H1 (cell line): ENCODE measurements at regions not wholly inside any gene's neighbourhood (a gene's known extent, or its start where the extent isn't known, plus 50 kb on each side); places are given as distances from the start of the nearest gene placed in this dataset.

Experiments used
- CTCF ChIA-PET: fragments of 300-600 bp; sonication (Branson Sonifier 250); formaldehyde crosslinking; loops from one replicate; lab custom pipeline; 2021; ENCODE audit not compliant: partially characterized antibody; lab: Charles Lee
- POLR2A ChIA-PET: fragments of 300-600 bp; sonication (Branson Sonifier 250); formaldehyde crosslinking; loops from one replicate; lab custom pipeline; 2021; ENCODE audit warnings: inconsistent platforms; ENCODE audit not compliant: partially characterized antibody; lab: Charles Lee
- DNase-seq, 2 experiments: peaks; one replicate each; pipeline versions ENCODE4 v3.0.0 to v3.0.0-alpha.2; 2010 to 2022; ENCODE audit warnings: low spot score in 2 of 2, low read depth in 1 of 2, mixed read lengths in 1 of 2
- FAIRE-seq: peaks from 2 replicates; lab custom pipeline; 2011; peaks lifted over from hg19 to GRCh38; lab: Jason Lieb, UNC
- H2AFZ ChIP-seq: 2 replicates; pipeline ENCODE4 v1.8.1; 2012; ENCODE audit warnings: low read length, inconsistent platforms
- H2AK5ac ChIP-seq: 2 replicates; pipeline ENCODE4 v1.6.1; 2013; ENCODE audit warnings: low read depth, low read length
- H2BK120ac ChIP-seq: replicated peaks from 2 replicates; pipeline ENCODE3; 2013; ENCODE audit warnings: low read depth, low read length, inconsistent platforms
- H2BK12ac ChIP-seq: 2 replicates; pipeline ENCODE4 v1.6.1; 2013; ENCODE audit warnings: low read depth, low read length
- H2BK15ac ChIP-seq: 2 replicates; pipeline ENCODE4 v1.6.1; 2013; ENCODE audit warnings: low read length
- H2BK20ac ChIP-seq: 2 replicates; pipeline ENCODE4 v1.6.1; 2013; ENCODE audit warnings: low read length
- H2BK5ac ChIP-seq: 2 replicates; pipeline ENCODE4 v1.6.1; 2013; ENCODE audit warnings: low read depth, low read length
- H3K14ac ChIP-seq: 2 replicates; pipeline ENCODE4 v1.6.1; 2013; ENCODE audit warnings: inconsistent platforms; ENCODE audit not compliant: insufficient read length
- H3K18ac ChIP-seq: 2 replicates; pipeline ENCODE4 v1.6.1; 2013; ENCODE audit warnings: low read length; ENCODE audit errors: extremely low read depth
- H3K23ac ChIP-seq: 2 replicates; pipeline ENCODE4 v1.6.1; 2013; ENCODE audit warnings: inconsistent platforms; ENCODE audit not compliant: insufficient read length
- H3K23me2 ChIP-seq: 2 replicates; pipeline ENCODE4 v1.6.1; 2013; ENCODE audit warnings: low read depth, low read length
- H3K27ac ChIP-seq: 2 replicates; pipeline ENCODE4 v1.6.1; 2011; ENCODE audit warnings: low read depth, low read length, inconsistent platforms
- H3K27me3 ChIP-seq, 4 experiments: replicated peaks in 1 of 4; 1 replicate in 1 of 4; 2 replicates in 3 of 4; pipeline versions ENCODE4 v1.6.1 to v1.8.1; 2011 to 2013; ENCODE audit warnings: low read length in 3 of 4, mild to moderate bottlenecking in 3 of 4, inconsistent platforms in 2 of 4, mixed read lengths in 2 of 4, moderate library complexity in 1 of 4; ENCODE audit not compliant: control insufficient read depth in 3 of 4, insufficient read depth in 3 of 4; ENCODE audit errors: extremely low read depth in 1 of 4
- H3K36me3 ChIP-seq, 4 experiments: 2 replicates each; pipeline versions ENCODE4 v1.6.1 to v1.8.1; 2011 to 2013; ENCODE audit warnings: mild to moderate bottlenecking in 4 of 4, low read length in 3 of 4, moderate library complexity in 2 of 4, control low read depth in 1 of 4, inconsistent platforms in 1 of 4; ENCODE audit not compliant: insufficient read depth in 4 of 4, control insufficient read depth in 2 of 4
- H3K4ac ChIP-seq: replicated peaks from 2 replicates; pipeline ENCODE3; 2013; ENCODE audit warnings: low read length, low read depth, mixed read lengths, inconsistent platforms; ENCODE audit not compliant: insufficient read length
- H3K4me1 ChIP-seq, 4 experiments: replicated peaks in 1 of 4; 1 replicate in 1 of 4; 2 replicates in 3 of 4; pipeline versions ENCODE4 v1.6.1 to v1.8.1; 2011 to 2013; ENCODE audit warnings: low read length in 3 of 4, inconsistent platforms in 2 of 4, mixed read lengths in 1 of 4; ENCODE audit not compliant: insufficient read depth in 4 of 4, control insufficient read depth in 3 of 4
- H3K4me2 ChIP-seq, 2 experiments: 2 replicates each; pipeline versions ENCODE4 v1.6.1 to v1.8.1; 2011 to 2013; ENCODE audit warnings: low read depth in 2 of 2, low read length in 2 of 2, control low read depth in 1 of 2, inconsistent platforms in 1 of 2, mild to moderate bottlenecking in 1 of 2; ENCODE audit not compliant: insufficient read depth in 1 of 2
- H3K4me3 ChIP-seq, 4 experiments: fragments of 200-600, 300-600 bp in 1 of 4; sonication (generic), shearing (Covaris generic), sonication (Bioruptor Twin) in 1 of 4; 2 replicates each; pipeline versions ENCODE4 v1.5.1 to v1.8.1; 2011 to 2016; ENCODE audit warnings: low read length in 4 of 4, low read depth in 3 of 4, control low read depth in 2 of 4, inconsistent platforms in 2 of 4, mild to moderate bottlenecking in 2 of 4, mixed read lengths in 1 of 4, moderate library complexity in 1 of 4; ENCODE audit not compliant: insufficient read depth in 2 of 4; ENCODE audit errors: extremely low read depth in 1 of 4
- H3K56ac ChIP-seq: replicated peaks from 2 replicates; pipeline ENCODE3; 2013; ENCODE audit warnings: low read depth, mild to moderate bottlenecking, mixed read lengths, low read length, inconsistent platforms; ENCODE audit not compliant: insufficient read length
- H3K79me1 ChIP-seq: 2 replicates; pipeline ENCODE4 v1.6.1; 2013; ENCODE audit warnings: low read depth, low read length, control low read depth
- H3K79me2 ChIP-seq, 2 experiments: 2 replicates each; pipeline versions ENCODE4 v1.6.1 to v1.8.1; 2012 to 2013; ENCODE audit warnings: low read length in 2 of 2, mild to moderate bottlenecking in 2 of 2, inconsistent platforms in 1 of 2; ENCODE audit not compliant: insufficient read depth in 2 of 2, control insufficient read depth in 1 of 2
- H3K9ac ChIP-seq, 4 experiments: replicated peaks in 1 of 4; 1 replicate in 1 of 4; 2 replicates in 3 of 4; pipeline versions ENCODE4 v1.6.1 to v1.8.1; 2011 to 2013; ENCODE audit warnings: low read depth in 3 of 4, low read length in 3 of 4, control low read depth in 2 of 4, mild to moderate bottlenecking in 2 of 4, moderate library complexity in 2 of 4, inconsistent platforms in 1 of 4; ENCODE audit errors: extremely low read depth in 1 of 4
- H3K9me3 ChIP-seq, 2 experiments: 2 replicates each; pipeline versions ENCODE4 v1.6.1 to v1.8.1; 2012 to 2013; ENCODE audit warnings: mild to moderate bottlenecking in 2 of 2, moderate library complexity in 2 of 2, control low read depth in 1 of 2, inconsistent platforms in 1 of 2, low read depth in 1 of 2, low read length in 1 of 2, mixed read lengths in 1 of 2; ENCODE audit not compliant: insufficient read depth in 2 of 2
- H4K20me1 ChIP-seq, 2 experiments: replicated peaks in 1 of 2; 2 replicates each; pipeline versions ENCODE3 to v1.8.1; 2011 to 2013; ENCODE audit warnings: inconsistent platforms in 2 of 2, low read length in 2 of 2, mild to moderate bottlenecking in 1 of 2; ENCODE audit not compliant: insufficient read depth in 2 of 2, control insufficient read depth in 1 of 2
- H4K5ac ChIP-seq: 2 replicates; pipeline ENCODE4 v1.6.1; 2013; ENCODE audit warnings: low read length, low read depth, mixed read lengths, inconsistent platforms; ENCODE audit not compliant: insufficient read length
- H4K8ac ChIP-seq: 2 replicates; pipeline ENCODE4 v1.8.0; 2013; ENCODE audit warnings: mild to moderate bottlenecking, moderate library complexity, low read length, inconsistent platforms; ENCODE audit not compliant: insufficient read depth; ENCODE audit errors: extremely low read depth
- H4K91ac ChIP-seq: replicated peaks from 2 replicates; pipeline ENCODE3; 2013; ENCODE audit warnings: low read length, mixed read lengths, inconsistent platforms; ENCODE audit not compliant: insufficient read length
- ASH2L ChIP-seq: fragments of 200-600, 300-600 bp; sonication (generic); IDR thresholded peaks from one replicate; pipeline ENCODE4 v1.7.1; 2017; ENCODE audit warnings: low read length
- BRCA1 ChIP-seq: IDR thresholded peaks from 2 replicates; pipeline ENCODE4 v1.6.1; 2012; ENCODE audit warnings: low read depth, low read length, improper control_type of control experiment
- GTF2F1 ChIP-seq: IDR thresholded peaks from 2 replicates; pipeline ENCODE4 v1.6.1; 2012; ENCODE audit warnings: low read depth, low read length, improper control_type of control experiment, borderline replicate concordance
- HDAC6 ChIP-seq: IDR thresholded peaks from one replicate; pipeline ENCODE4 v1.7.1; 2012; ENCODE audit warnings: low read depth, mild to moderate bottlenecking, inconsistent platforms, low read length, moderate library complexity
- KDM1A ChIP-seq: fragments of 200-600, 300-600 bp; sonication (generic); IDR thresholded peaks from 2 replicates; pipeline ENCODE4 v1.7.1; 2016; ENCODE audit warnings: mild to moderate bottlenecking, low read length, borderline replicate concordance
- NRF1 ChIP-seq: IDR thresholded peaks from 2 replicates; pipeline ENCODE4 v1.6.1; 2011; ENCODE audit warnings: mild to moderate bottlenecking, low read depth, low read length, improper control_type of control experiment
- RAD21 ChIP-seq, 2 experiments: IDR thresholded peaks in 1 of 2; conservative IDR thresholded peaks in 1 of 2; 2 replicates each; pipeline ENCODE4 v1.6.1; 2011; ENCODE audit warnings: low read depth in 2 of 2, low read length in 2 of 2, improper control_type of control experiment in 1 of 2, inconsistent platforms in 1 of 2, mild to moderate bottlenecking in 1 of 2, moderate library complexity in 1 of 2
- SIN3A ChIP-seq, 2 experiments: IDR thresholded peaks in 1 of 2; conservative IDR thresholded peaks in 1 of 2; 2 replicates each; pipeline ENCODE4 v1.6.1; 2011 to 2012; ENCODE audit warnings: low read length in 2 of 2, improper control_type of control experiment in 1 of 2, low read depth in 1 of 2, mild to moderate bottlenecking in 1 of 2
- TAF7 ChIP-seq: optimal IDR thresholded peaks from 2 replicates; pipeline ENCODE3; 2011; ENCODE audit warnings: low read depth, mild to moderate bottlenecking, inconsistent platforms, low read length, moderate library complexity, borderline replicate concordance
- TEAD4 ChIP-seq: IDR thresholded peaks from 2 replicates; pipeline ENCODE4 v1.6.1; 2012; ENCODE audit warnings: low read depth, low read length, inconsistent platforms, mixed read lengths
- YY1 ChIP-seq: IDR thresholded peaks from 2 replicates; pipeline ENCODE4 v1.6.1; 2011; ENCODE audit warnings: low read depth, mild to moderate bottlenecking, low read length
- ZNF274 ChIP-seq: IDR thresholded peaks from 2 replicates; pipeline ENCODE4 v1.7.0; 2012; ENCODE audit warnings: low read length, borderline replicate concordance; ENCODE audit errors: extremely low read depth
- TF ChIP-seq, protein P1 (sequence below), 3 experiments: IDR thresholded peaks; 1 replicate in 2 of 3; 2 replicates in 1 of 3; pipeline versions ENCODE4 v1.5.1 to v1.6.1; 2011; ENCODE audit warnings: low read length in 3 of 3, mild to moderate bottlenecking in 3 of 3, inconsistent platforms in 2 of 3, low read depth in 1 of 3, moderate library complexity in 1 of 3; ENCODE audit not compliant: insufficient read depth in 1 of 3; ENCODE audit errors: control extremely low read depth in 1 of 3

DNA sequence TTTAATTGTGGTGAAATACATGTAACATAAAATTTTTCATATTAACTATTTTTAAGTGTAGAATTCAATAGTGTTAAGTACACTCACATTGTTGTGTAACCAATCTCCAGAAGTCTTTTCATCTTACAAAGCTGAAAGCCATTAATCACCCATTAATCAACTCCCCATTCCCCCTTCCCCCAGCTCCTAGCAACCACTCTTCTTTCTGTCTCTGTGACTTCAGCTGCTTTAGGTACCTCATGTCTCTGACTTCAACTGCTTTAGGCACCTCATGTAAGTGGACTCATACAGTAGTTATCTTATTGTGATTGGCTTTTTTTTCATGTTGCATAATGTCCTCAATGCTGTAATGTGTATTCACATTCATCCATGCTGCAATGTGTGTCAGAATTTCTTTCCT lies 150.8 kb upstream of the NTM start:
- no peak overlapping the region for H3K4me2 ChIP-seq
- ChIA-PET POLR2A (interaction anchor here (4.1 kb wide), 1 partner anchor 34 kb away, joined by 24 read pairs; no protein-coding TSS in a partner anchor), CTCF (interaction anchor here (0.6 to 4.4 kb wide), 11 partner anchors 9 to 446 kb away, joined by 3 to 17 read pairs (median 3); no protein-coding TSS in a partner anchor)
- H2BK12ac ChIP-seq = no peak overlapping the region
- peak overlapping the region; percentile 10; the same call in 1 of the 2 replicates for H2BK5ac ChIP-seq
- no peak overlapping the region for H4K8ac ChIP-seq
- no peaks in the 10 kb centered on the region for H3K79me2 ChIP-seq
- no peak overlapping the region for H4K91ac ChIP-seq
- no peak overlapping the region for H3K18ac ChIP-seq
- FAIRE-seq (no peak), DNase-seq (no peak)
- H3K4me1 ChIP-seq = peaks cover 9 to 37% (median 28%) of the 10 kb centered on the region in 4 experiments
- H4K20me1 ChIP-seq = no peaks in the 10 kb centered on the region
- no peak overlapping the region for H2BK20ac ChIP-seq
- H3K9ac ChIP-seq = no peak overlapping the region
- no peaks in the 10 kb centered on the region for H3K9me3 ChIP-seq
- no peaks in the 10 kb centered on the region for H3K79me1 ChIP-seq
- no peak overlapping the region for H4K5ac ChIP-seq
- H3K27ac ChIP-seq = no peak overlapping the region
- H2BK15ac ChIP-seq = no peak overlapping the region
- H3K27me3 ChIP-seq = no peaks in the 10 kb centered on the region; a peak in 1 of 7 replicates
- no peaks in the 10 kb centered on the region for H3K23me2 ChIP-seq
- H3K4ac ChIP-seq = no peak overlapping the region
- no peak overlapping the region for H3K14ac ChIP-seq
- no peak overlapping the region for H3K4me3 ChIP-seq
- no peaks in the 10 kb centered on the region; a peak in 1 of 8 replicates for H3K36me3 ChIP-seq
- no peak overlapping the region for H3K56ac ChIP-seq
- H2AK5ac ChIP-seq = no peak overlapping the region
- H2BK120ac ChIP-seq = no peak overlapping the region
- no peak overlapping the region for H3K23ac ChIP-seq
- H2AFZ ChIP-seq = no peak overlapping the region
- TF ChIP-seq BRCA1 (no peak), SIN3A (conservative IDR thresholded peaks at IDR 0.05 in 1 of 2, IDR thresholded peaks at IDR 0.05 in 1 of 2; ENCODE audit: low read depth in 1 of 2, low read length in 2 of 2) (no peak), NRF1 (no peak), ASH2L (no peak), GTF2F1 (no peak), TEAD4 (no peak), YY1 (no peak), KDM1A (no peak), ZNF274 (no peak), TAF7 (no peak), HDAC6 (no peak), RAD21 (IDR thresholded peaks at IDR 0.05 in 1 of 2, conservative IDR thresholded peaks at IDR 0.05 in 1 of 2; ENCODE audit: low read depth in 2 of 2, low read length in 2 of 2) (no peak)
- TF ChIP-seq, protein P1, sequence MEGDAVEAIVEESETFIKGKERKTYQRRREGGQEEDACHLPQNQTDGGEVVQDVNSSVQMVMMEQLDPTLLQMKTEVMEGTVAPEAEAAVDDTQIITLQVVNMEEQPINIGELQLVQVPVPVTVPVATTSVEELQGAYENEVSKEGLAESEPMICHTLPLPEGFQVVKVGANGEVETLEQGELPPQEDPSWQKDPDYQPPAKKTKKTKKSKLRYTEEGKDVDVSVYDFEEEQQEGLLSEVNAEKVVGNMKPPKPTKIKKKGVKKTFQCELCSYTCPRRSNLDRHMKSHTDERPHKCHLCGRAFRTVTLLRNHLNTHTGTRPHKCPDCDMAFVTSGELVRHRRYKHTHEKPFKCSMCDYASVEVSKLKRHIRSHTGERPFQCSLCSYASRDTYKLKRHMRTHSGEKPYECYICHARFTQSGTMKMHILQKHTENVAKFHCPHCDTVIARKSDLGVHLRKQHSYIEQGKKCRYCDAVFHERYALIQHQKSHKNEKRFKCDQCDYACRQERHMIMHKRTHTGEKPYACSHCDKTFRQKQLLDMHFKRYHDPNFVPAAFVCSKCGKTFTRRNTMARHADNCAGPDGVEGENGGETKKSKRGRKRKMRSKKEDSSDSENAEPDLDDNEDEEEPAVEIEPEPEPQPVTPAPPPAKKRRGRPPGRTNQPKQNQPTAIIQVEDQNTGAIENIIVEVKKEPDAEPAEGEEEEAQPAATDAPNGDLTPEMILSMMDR (IDR thresholded peaks at IDR 0.05; ENCODE audit: control extremely low read depth in 1 of 3, insufficient read depth in 1 of 3, low read depth in 1 of 3, low read length in 3 of 3) = no peak
